Activated effector memory CD4-positive, alpha-beta T cell treated with anti-CD3 and anti-CD28 coated beads, Interleukin-2, amount 50 U/mL, for 16 hours (primary cell): ENCODE measurements at regions not wholly inside any gene's neighbourhood (a gene's known extent, or its start where the extent isn't known, plus 50 kb on each side); places are given as distances from the start of the nearest gene placed in this dataset.
"Not testable (repeated sequence)": the region's sequence is repeated elsewhere in the genome, so short reads cannot be mapped to it uniquely, and the experiment has no call there.

ENCODE experiments used
- DNase-seq: peaks from one replicate; pipeline ENCODE4 v3.0.0-alpha.2; 2020

DNA sequence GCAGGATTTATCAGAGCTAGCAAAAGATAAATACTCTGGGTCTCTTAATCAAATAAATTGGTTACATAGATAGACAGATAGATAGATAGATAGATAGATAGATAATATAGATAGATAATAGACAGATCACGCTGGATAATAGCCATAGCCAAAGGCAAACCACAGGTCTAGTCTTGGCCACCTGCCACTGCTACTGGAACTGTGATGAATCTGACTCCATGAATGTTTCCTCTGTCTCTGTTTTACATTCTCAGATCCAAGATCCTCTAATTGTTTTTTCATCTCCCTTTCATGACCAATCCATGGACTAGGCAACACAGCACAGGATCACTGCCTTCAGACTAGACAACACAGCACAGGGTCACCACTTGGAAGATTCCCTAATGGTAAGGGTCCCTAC, 444.7 kb upstream of the NFIA start:
- no peak for DNase-seq

DNA sequence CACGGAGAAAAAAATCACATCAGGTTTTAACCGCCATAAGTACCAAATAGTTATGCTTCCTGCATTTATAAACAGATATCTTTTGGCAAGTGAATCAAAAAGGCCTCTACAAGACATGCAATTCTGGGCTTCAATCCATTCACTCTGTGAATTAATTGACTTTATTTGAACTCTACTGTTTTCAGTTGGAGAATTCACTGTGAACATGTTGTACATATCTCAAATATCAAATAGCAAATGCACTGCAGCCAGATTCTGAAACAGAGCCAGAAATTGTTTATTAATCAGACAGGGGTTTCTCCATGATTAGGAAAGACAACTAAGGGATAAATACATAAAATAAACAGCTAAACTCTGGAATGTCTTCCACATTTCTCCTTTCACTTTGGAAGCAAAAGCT, 445.4 kb upstream of the NFIA start:
- DNase-seq, result no peak

DNA sequence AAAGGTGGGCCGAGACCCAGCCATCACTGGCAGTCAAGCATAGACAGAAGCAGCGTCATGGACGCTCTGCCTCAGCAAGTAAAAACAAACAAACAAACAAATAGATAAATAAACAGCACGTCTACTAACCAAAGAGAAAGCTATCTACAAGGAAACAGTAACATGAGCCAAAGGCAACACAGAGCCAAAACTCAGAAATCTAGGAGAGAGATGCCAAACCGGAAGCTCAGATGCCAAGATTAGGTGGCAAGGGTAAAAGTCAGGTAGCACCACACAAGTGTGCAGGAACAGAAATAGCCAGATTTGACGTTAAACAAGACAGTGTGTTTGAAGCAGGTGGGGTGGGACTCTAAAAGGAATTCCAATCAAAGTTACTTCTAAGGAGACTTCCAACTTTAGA, 448.3 kb upstream of the NFIA start:
- no peak for DNase-seq

DNA sequence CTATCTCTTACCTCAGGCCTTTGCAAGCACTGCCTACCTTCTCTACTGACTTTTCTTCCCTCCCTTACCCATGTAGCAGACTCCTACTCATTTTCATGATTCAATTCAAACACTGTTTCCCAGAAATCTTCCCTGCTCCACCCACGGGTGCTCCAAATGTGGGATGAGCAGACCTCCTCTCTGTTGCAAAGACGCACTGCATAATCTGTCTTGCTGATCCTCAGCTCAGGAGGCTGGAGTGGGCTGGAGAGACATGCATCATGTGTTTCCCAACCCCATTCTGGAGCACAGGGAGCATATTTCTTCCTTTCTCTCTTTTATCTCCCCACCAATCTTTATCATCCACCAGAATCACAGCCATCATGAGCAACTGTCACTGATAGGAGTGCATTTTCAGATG, 459.9 kb upstream of the NFIA start:
- no peak for DNase-seq

- no peak for DNase-seq
Observed at GRCh38 chr1:60621368-60621851, 461.0 kb upstream of the NFIA start.

DNA sequence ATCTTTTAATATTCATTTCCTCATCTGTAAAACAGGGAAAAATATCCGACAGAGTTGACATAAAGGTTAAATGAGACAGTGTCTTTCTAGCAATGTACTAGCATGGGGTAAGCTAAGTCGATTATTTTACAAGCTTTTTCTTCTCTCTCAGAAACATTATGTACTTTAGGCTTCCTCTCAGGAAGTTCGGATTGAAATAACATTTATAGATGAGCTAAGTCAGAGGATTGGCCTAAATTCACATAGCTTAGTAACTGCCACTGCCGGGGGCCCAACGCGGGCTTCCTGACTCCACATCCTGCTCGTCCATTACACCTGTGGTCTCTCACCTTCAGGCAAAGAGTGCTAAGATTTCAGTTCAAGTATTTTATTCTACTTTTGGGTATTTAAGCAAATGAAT, 462.3 kb upstream of the NFIA start:
- DNase-seq, result no peak

DNA sequence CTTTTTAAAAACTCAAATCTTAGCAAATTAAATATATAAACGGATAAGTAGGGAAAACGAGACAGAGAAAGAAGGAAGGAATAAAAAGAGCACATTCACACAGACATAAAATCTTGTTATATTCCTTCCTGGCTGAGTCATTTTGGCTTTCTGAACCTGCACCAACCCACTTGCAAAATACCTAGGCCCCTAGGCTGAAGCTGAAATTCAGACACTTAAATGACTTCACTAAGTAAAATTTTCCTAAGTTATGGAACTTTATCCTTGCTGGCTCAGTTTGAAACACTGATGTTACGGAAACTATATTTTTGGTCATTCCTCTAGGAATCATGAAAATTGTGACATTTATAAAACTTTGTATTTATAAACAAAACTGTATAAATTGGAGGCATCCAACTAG, 462.8 kb upstream of the NFIA start:
- no peak for DNase-seq

DNA sequence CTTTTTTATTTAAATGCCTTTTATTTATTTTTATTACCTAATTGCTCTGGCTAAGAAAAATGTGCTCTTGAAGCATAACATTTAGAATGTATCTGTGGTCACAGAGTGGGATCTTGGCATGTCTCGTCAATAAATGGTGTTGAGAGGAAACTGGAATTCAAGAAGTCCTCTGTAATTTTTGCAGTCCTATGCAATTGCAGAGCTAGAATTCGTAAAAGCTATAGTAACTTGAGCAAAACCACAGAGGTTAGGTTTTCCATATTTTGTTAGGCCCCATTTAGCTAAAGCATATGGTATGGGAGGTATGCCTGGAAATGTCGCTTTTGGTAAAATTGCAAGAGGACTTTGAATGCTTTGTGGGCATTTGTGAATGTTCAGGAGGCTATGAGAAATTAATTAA, 466.7 kb upstream of the NFIA start:
- DNase-seq, result no peak

DNA sequence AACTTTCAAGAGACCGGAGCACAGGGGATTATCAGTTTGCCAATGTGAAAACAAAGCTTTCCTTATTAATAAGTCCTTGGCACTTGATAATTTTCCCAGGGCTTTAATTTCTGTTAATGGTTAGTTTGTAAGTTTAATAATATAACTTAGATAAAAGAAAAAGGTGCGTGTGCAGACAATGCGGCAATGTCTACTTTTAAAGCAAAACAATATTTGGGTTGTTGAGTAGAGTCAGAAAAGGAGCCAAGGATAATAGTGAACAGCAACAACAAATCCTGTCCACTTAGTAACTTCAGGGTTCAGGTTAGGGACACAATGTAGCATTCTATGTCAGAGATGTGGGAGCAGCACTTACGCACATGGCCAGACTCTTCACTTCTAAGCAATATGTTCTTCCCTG, 469.6 kb upstream of the NFIA start:
- DNase-seq, result no peak

- not testable (repeated sequence) for DNase-seq
Observed at GRCh38 chr1:60606921-60607320, 475.4 kb upstream of the NFIA start.

DNA sequence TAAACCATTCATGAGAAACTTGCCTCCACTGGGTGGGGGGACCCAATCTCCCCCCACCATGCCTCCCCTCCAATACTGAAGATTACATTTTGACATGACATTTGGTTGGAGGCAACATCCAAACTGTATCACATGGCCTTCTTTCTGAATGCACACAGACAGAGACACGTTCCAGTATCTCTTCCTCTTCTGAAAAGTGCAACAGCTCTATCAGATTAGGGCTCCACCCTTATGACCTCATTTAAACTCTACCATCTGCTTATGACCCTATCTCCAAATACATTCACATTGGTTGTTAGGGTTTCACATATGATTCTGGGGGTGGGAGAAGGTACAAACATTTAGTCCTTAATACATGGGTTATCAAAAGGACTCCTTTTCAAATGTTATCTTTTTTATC, 481.8 kb upstream of the NFIA start:
- DNase-seq, result no peak

GRCh38 chr1:60599574-60599973, 482.8 kb upstream of the NFIA start:
- DNase-seq, result no peak

DNA sequence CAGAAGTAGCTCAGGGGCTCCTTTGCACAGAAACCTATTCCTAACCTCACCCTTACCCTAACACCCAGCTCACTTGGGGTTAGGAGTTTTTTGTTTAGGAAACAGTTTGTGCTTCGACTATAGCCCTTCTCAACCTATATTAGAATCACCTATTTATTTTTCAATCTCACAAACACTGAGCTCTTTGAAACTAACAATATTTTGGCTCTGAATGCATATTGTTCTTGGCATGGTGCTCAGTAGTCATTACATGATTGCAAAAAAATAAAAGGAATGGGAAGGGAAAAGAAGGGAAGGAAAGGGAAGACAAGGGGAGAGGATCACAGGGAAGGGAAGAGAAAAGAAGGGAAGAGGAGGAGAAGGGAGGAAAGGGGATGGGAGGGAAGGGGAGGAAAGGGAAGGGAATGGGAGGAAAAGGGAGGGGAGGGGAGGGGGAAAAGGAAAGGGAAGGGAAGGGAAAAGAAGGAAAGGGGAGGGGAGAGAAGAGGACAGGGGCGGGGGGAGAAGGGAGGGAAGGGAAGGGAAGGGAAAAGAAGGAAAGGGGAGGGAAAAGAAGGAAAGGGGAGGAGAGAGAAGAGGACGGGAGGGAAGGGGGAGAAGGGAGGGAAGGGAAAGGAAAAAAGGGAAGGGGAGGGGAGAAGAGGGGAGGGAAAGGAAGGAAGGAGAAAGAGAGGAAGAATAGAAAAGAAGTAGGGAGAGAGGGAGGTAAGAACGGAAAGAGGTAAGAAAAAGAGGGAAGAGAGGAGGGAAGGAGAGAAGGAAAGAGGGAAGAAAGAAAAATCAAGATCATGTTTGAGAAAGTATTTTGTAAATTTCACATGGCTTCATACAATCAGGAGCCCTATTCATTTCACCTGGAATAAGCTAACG, 484.1 kb upstream of the NFIA start:
- DNase-seq, result no peak

DNA sequence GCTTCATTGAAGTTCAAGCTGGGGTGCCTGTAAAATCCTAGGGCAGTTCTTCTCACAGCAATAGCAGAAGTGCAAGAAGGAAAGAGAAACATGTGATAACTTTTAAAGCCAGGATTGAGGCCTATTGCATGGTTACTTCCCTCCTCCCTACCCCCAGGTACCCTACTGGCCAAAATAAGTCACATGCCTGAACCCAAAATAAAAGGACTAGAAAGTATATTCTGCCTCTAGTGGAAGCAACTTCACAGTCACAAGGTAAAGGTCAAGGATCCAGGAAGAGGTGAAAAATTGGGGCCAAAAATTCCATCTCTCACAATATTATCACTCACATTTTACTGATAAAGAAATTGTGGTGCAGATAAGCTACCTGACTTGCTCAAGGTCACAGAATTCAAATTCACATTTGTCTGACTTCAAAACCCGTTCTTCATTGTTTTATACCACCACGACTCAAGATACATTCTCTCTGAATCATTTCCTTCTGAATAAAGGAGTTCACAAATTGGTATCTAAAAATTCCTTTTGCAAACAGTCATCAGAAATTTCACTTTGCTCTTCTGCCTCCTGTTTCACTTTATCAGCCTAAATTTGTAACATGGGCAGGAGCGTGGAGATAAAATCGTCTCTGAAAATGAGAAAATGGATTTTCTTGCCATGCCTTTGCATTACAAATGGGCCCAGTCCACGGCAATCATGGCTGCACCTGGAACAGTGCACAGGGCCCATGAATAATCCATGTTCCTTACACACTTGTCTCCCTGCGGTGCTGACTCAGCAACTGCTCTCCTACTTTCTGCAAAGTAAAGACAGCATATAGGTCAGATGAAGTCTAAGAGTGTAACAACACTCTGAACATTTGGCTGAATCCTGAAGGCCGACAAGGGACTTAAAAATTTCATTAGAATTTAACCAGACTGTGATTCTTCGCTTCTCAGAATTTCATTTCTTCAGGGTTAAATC, 485.3 kb upstream of the NFIA start:
- DNase-seq, result no peak

GRCh38 chr1:60591583-60591982, 490.8 kb upstream of the NFIA start:
- no peak for DNase-seq

GRCh38 chr1:60589916-60590315, 492.4 kb upstream of the NFIA start:
- DNase-seq, result no peak

DNA sequence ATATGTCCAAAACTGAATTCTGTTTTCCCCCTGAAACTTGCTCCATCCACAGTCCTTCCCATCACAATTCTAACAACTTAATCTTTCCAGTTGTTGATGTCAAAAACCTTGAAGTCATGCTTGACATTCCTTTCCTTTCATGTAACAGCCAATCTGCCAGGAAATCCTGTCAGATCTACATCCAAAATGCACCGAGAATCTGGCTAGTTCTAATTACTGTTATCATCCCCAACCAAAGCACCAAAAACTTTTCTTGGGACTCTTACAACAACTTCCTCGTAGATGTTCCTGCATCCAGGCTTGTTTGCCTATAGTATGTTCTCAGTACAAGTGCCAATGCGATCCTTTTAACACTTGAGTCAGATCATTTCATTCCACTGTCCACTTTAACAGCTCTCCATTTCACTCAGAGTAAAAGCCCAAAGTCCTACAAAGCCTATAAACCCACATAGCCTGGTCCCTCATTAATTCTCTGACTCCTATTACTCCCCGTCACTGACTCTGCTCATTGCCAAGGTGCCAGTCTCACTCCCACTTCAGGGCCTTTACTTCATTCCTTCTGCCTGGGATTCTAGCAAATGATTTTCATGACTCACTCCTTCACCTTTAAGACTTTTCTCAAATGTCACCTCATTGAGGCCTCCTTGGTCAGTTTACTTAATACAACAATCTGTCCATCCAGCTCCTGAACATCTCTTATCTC, 493.2 kb upstream of the NFIA start:
- DNase-seq, result no peak

DNA sequence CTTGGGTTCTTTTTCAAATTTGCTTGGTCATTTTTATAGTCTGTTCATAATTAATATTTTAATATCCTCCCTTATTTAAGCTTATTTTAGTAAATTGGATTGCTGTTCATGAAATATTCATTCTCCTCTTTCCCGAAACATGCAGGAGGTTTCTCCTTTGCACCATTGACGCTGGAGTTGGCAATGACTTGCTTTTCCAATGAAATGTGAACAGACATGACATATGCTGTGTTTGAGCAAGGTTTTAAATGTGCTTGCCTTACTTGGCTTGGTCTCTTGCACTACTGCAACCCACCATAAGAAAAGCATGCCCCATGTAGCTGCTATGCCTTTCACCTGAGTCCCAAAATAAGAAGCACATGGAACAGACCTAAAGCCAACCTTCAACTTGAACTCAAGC, 498.0 kb upstream of the NFIA start:
- no peak for DNase-seq

DNA sequence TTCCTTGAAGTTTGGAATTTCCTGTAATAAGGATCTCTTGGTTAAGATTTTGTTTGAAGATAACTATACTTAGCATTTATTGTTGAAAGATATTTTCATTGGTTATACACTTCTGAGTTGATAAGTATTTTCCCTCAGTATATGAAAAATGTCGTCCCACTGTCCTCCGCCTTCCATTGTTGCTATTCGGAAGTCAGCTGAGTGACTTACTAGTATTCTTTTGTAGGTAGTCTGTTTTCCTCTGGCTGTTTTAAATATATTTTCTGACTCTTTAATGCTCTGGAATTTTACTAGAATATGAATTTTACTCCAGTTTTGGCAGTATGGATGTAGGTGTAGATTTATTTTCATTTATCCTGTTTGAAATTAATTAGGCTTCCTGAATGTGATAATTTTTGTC, 498.7 kb upstream of the NFIA start:
- DNase-seq, result no peak

DNA sequence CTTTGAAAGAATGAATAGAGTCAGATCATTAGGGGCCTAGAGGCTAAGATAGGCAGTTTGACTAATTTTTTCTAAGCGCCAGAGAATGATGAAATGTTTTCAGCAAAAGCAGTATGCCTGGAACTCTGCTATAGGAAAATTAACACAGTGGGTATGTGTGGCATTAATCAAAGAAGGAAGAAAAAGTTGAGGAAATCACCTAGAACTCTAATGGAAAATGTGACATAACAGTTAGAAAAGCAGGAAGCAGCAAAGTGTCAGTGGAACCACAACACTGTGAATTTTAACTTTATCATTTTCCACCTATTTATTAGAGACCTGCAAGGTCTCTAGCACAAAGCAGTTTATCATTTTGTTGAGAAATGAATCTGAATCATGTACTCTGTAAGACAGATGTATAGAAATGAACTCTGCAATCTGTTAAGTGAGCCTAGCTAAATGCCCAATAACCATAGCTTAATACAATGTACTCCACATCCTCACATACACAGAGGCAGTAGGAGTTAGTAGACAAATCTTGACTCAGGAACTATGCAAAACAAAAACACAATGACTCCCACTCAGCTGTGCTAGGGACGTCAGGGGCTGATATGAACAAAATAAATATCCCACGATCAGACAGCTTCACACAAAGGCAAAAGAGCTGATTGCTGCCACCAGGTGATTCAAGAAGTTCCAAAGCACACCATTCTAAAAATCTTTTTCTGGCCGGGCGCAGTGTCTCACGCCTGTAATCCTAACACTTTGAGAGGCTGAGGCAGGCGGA, 500.7 kb upstream of the NFIA start:
- no peak for DNase-seq

DNA sequence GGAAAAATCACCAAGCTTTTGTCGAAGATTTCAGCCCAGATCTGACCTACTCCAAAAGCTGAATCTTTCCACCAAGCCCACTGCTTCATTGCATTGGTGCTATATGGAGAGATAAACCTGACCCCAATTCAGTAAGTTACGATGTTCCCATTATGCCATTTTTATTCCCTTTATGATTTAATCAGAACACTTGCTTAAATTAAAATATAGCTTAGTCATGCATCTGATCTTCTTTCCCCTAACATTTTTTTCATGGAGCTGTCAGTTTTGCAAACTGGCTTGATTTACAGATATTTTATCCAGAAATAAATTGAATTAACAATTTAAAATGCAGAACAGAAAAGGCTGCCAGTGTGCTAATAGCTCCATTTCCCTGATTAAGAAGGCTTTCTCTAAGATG, 503.5 kb upstream of the C1orf87 start:
- no peak for DNase-seq

GRCh38 chr1:60575326-60575977, 501.9 kb upstream of the C1orf87 start:
- no peak for DNase-seq
